ENCODE measurements at regions not wholly inside any gene's neighbourhood (a gene's known extent, or its start where the extent isn't known, plus 50 kb on each side); places are given as distances from the start of the nearest gene placed in this dataset.

DNA sequence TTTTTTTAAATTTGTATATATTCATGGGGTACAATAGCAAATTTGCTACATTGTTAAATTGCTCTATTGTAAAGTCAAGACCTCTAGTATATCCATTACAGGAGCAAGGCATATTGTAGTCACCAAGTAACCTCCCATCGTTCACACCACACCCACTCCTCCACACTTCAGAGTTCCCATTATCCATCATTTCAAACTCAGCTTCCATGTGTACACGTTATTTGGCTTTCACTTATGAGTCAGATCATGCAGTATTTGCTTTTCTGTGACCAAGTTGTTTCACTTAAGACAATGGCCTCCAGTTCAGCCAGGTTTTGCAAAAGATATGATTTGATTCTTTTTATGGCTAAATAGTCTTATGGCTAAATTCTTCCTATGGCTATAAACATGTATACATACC is 2614.2 kb downstream of the PCDH7 start:
- DNase-seq: no peak
- intact Hi-C loops (cut with DNase I): no loop called here

GRCh38 chr4:33339762-33340161 is 2619.6 kb downstream of the PCDH7 start:
- DNase-seq: no peak
- intact Hi-C loops (cut with DNase I): no loop called here

- intact Hi-C loops (cut with DNase I): no loop called here
Measured at GRCh38 chr4:33340168-33340567, 2620.0 kb downstream of the PCDH7 start.

DNA sequence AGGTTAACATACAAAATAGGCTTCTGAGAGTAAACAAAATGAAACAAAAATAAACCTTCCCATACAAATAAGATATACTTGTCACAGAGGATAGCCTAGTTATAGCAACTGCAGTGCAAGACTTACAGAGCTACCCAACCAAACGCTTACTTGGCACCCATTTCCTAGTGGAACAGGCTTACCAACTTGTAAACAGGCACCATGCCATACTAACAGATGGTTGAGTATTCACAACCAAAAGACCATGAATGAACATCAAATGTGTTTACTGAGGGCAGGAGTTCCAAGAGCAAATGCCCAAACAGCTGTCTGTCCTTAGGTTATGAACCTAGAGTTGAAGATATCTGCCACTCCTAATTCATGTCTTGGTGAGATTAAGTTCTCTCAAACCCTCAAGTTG is 2629.2 kb downstream of the PCDH7 start:
- no peak for DNase-seq
- intact Hi-C loops (cut with DNase I): no loop called here

More at GRCh38 chr4:33340168-33340567, 2620.0 kb downstream of the PCDH7 start:
- no peak for DNase-seq

GRCh38 chr4:33357121-33357520 is 2637.0 kb downstream of the PCDH7 start:
- DNase-seq: no peak
- intact Hi-C loops (cut with DNase I): no loop called here

DNA sequence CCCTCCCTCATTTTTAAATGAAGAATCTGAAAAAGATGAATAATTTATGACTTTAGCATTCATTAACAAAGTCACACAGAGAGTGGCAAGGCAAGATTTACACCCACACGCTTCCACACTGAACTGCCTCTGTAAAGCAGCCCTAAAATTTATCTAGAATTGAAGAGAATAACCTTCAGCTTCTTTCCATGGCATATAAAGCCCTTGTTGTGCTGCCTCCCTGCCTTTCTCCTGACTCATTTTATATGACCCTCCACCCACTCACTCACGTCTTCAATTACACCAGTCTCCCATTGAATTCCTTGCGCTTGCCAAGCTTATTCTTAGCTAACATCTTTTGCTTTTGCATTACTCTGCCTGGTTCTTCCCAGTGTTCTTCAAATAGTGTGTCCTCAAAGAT is 2649.3 kb downstream of the PCDH7 start:
- intact Hi-C loops (cut with DNase I): no loop called here
- peak in 22 of 42 donors; percentile 1 to 59 (median 20) for DNase-seq

DNA sequence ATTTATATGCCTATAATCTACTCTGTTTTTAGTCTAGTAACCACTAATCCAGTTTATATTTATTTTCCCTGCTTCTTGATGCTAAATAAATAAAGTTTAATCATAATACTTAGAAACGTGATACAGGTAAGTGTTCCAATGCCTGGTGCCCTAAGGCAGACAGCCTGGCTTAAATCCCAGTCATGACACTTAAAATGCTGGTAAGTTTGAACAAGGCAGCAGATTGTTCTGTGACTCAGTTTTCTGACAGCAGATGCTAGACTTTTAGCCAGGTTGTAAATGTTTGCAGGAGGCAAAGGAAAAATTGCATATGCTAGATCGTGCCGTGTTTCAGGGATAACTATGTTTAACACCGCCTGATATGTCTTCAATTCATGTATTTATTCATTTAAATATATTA is 2661.6 kb downstream of the PCDH7 start:
- intact Hi-C loops (cut with DNase I): no loop called here

DNA sequence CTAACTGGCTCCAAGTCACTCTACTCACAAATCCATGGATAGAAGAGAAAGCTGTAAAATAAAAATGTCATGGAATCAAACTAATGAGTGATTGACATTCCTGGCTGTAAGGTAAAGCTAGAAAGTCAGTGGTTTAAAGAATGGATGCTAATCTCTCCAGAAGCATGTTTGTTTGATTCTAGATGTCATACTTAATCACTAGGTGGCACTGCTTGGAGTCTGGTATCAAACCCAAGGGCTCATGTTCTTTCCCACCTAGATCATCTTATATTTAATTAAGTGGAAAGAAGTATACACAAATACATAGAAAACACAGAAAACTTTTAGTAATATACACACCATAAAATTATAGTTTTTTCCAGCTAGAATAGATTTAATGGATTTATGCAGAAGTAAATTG is 2666.6 kb downstream of the PCDH7 start:
- no peak for DNase-seq

More for the DNA sequence above, 2661.6 kb downstream of the PCDH7 start:
- DNase-seq: no peak

DNA sequence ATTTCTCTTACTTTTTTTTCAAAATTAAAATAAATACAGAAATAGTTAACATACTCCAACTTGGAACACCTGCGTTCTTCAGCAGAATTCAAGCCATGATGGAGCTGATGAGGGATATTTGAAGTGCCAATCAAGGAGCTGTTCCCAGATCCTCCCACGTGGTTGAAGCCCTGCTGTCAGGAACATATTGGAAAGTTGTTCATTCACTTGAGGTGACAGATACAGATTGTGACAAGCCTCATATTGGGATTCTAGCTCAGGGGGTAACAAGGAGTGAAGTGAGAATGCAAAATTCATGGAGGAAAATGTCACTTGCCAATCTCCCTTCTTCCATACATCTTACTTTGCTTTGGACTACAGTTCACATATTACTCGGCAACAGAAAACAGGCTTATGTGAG is 2670.8 kb downstream of the PCDH7 start:
- intact Hi-C loops (cut with DNase I): no loop called here
- DNase-seq: no peak

More for the DNA sequence above, 2666.6 kb downstream of the PCDH7 start:
- intact Hi-C loops (cut with DNase I): no loop called here

GRCh38 chr4:33395731-33396485 is 2675.7 kb downstream of the PCDH7 start:
- intact Hi-C loops (cut with DNase I): no loop called here
- DNase-seq: no peak

- intact Hi-C loops (cut with DNase I): no loop called here
- no peak for DNase-seq
Measured at GRCh38 chr4:33400504-33400903, 2680.3 kb downstream of the PCDH7 start.

GRCh38 chr4:33407496-33407895 is 2687.3 kb downstream of the PCDH7 start:
- no peak for DNase-seq
- intact Hi-C loops (cut with DNase I): no loop called here

DNA sequence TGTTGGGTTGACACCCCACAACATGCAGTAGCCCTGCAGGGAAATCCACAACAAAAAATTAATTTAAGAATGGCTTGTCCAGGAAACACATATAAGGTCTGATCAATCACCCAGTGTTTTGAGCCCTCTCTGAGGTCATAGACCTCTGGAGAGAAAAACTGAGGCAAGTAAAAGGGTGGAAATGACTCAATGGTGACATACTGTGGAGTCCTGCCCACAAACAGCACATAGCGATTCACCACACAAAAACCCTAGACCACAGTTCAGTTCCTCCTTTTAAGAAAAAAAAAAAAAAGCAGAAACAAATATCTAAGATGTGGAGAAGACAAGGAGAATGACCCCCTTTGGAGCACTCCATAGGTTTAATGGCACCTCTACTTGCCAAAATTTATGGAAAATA is 2691.0 kb downstream of the PCDH7 start:
- intact Hi-C loops (cut with DNase I): no loop called here
- DNase-seq: no peak

GRCh38 chr4:33421887-33422286 is 2701.7 kb downstream of the PCDH7 start:
- intact Hi-C loops (cut with DNase I): no loop called here

DNA sequence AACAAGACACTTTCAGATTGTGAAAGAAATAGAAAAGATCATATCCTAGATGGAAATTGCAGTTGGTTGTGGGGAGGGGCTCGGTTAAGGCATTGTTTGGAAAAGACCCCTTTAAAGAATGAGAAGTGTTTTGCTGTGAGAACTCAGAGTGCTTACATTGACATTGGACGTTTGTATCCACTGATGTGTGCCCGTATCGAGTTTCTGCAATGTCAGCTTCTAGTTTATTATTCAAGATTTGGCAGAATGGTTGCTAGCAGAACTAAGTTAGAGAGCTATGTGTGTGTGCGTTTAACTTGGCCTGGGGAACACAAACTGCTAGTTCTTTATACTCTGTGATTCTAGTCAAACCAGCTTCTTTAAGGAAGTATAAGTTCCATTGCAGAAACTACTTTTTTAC is 2702.5 kb downstream of the PCDH7 start:
- intact Hi-C loops (cut with DNase I): no loop called here

More at GRCh38 chr4:33421887-33422286, 2701.7 kb downstream of the PCDH7 start:
- DNase-seq: no peak

DNA sequence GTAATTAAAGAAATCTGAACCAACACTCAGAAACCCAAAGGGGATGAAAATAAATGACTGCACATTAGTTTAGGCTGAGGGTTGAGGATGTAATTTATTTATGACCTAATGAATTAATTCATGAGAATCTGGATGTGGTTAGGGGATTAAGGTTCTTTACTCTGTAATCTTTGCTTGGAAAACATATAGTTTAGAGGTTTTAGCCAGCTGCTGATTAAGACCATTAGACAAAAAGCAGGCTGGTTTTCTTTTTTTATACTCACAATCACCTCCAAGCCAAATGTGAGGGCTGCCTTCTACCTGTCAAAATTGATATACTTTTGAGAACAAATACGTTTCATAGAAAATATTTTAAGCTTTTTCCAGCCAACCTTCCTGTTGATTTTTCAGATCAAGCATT is 2705.8 kb downstream of the PCDH7 start:
- intact Hi-C loops (cut with DNase I): no loop called here
- no peak for DNase-seq

More for the DNA sequence above, 2702.5 kb downstream of the PCDH7 start:
- DNase-seq: no peak

- DNase-seq: no peak
- intact Hi-C loops (cut with DNase I): no loop called here
Measured at GRCh38 chr4:33427676-33428075, 2707.5 kb downstream of the PCDH7 start.

DNA sequence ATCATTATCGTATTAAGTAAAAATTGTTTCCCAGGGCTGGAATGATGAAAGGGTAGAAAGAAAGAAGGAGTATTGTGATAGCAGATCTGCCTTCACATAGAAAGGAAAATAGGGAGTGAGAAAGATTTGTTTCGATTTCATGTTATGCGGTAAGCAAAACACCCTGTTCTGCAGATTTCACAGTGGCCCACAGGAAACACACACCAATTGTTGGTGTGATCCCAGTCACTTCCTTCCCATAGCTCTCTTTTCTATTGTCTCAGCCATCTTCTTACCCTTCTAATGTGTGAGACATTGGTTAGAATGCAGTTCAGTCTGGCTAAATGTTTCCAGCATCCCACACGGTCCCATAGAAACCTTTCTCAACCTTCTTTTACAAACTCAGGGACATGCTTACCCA is 2709.8 kb downstream of the PCDH7 start:
- no peak for DNase-seq
- intact Hi-C loops (cut with DNase I): no loop called here

- DNase-seq: peak in 1 of 42 donors; percentile 3
- intact Hi-C loops (cut with DNase I): no loop called here
Measured at GRCh38 chr4:33437406-33437805, 2717.2 kb downstream of the PCDH7 start.

DNA sequence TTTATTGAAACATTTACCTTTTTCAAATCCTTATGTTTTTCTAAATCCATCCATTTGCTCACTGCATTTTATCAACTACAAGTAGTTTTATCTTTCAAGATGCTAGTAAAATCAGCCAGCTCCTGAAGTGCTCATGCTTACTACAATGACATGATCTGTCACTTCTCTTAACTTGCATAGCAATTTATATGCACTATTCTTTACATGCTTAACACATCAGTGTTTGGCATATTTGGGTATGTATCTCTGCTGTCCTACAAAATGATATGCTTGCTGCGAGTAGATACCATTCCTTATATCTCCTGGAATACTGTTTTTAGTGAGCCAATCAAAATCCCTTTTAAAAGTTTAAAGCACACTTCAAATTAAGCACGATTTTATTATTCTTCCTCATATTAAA is 2726.8 kb downstream of the PCDH7 start:
- no peak for DNase-seq
- intact Hi-C loops (cut with DNase I): no loop called here

GRCh38 chr4:33448948-33449347 is 2728.8 kb downstream of the PCDH7 start:
- intact Hi-C loops (cut with DNase I): no loop called here
- no peak for DNase-seq
